ENCODE measurements at regions not wholly inside any gene's neighbourhood (a gene's known extent, or its start where the extent isn't known, plus 50 kb on each side); places are given as distances from the start of the nearest gene placed in this dataset.

- no peak overlapping the region for H3K4me3 ChIP-seq (ENCODE audit: low read depth, low read length)
- TF ChIP-seq CTCF (IDR thresholded peaks at IDR 0.05; ENCODE audit: borderline replicate concordance, insufficient read depth, low read depth, low read length), result no peak
These were observed 253.8 kb upstream of the GBE1 start for GRCh38 chr3:82015241-82015640.

GRCh38 chr3:82012775-82013174, 251.3 kb upstream of the GBE1 start:
- H3K4me3 ChIP-seq (ENCODE audit: low read depth, low read length), result no peak overlapping the region
- TF ChIP-seq CTCF (IDR thresholded peaks at IDR 0.05; ENCODE audit: borderline replicate concordance, insufficient read depth, low read depth, low read length), result 0 out of 2 replicates have a peak, but pooled peaks have one; percentile 7

- no peak for TF ChIP-seq CTCF (IDR thresholded peaks at IDR 0.05; ENCODE audit: borderline replicate concordance, insufficient read depth, low read depth, low read length)
These were observed 249.9 kb upstream of the GBE1 start for GRCh38 chr3:82011336-82011735.

DNA sequence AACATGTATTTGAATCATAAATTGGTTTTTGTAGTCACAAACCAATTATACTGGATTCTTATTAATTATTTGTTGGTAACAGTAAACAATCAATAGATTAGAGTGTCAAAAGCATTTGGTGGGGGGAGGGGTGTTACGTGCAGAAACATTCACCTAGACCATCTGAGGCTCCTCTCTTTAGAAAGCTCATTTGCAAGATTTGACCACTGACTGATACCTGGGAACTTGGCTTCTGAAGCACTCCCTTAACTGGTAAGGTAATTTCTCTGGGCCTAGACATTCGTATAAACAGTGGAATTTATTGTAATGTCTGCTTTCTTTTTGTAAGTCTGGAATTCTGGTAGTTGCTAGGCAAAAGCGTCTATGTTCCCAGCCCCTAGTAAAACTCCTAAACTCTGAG, 243.8 kb upstream of the GBE1 start:
- H3K4me3 ChIP-seq (ENCODE audit: low read depth, low read length), result no peak overlapping the region
- TF ChIP-seq CTCF (IDR thresholded peaks at IDR 0.05; ENCODE audit: borderline replicate concordance, insufficient read depth, low read depth, low read length), result no peak

More at GRCh38 chr3:82011336-82011735, 249.9 kb upstream of the GBE1 start:
- H3K4me3 ChIP-seq (ENCODE audit: low read depth, low read length), result no peak overlapping the region

DNA sequence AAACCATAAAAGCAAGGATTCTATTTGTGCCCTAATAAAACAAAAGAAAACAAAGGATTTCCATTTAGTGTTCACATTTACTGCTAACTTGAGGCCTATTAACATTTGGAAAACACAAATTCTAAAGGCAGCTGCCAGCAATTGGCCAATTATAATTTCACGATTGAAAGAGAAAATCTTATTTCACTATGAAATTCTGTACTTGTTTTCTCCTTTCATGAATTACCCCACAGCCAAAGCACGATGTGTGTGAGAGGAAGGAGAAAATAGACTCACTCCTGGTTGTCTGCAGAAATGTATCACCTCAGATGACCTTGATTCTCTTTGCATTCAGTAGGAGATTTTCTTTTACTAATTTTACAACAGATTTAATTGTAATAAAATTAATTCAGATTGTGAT, 242.8 kb upstream of the GBE1 start:
- H3K4me3 ChIP-seq (ENCODE audit: low read depth, low read length), result no peak overlapping the region

GRCh38 chr3:82002986-82003642, 241.7 kb upstream of the GBE1 start:
- H3K4me3 ChIP-seq (ENCODE audit: low read depth, low read length), result no peak overlapping the region
- TF ChIP-seq CTCF (IDR thresholded peaks at IDR 0.05; ENCODE audit: borderline replicate concordance, insufficient read depth, low read depth, low read length), result no peak

More for the DNA sequence above, 242.8 kb upstream of the GBE1 start:
- no peak for TF ChIP-seq CTCF (IDR thresholded peaks at IDR 0.05; ENCODE audit: borderline replicate concordance, insufficient read depth, low read depth, low read length)

GRCh38 chr3:82002491-82002890, 241.0 kb upstream of the GBE1 start:
- H3K4me3 ChIP-seq (ENCODE audit: low read depth, low read length), result no peak overlapping the region
- no peak for TF ChIP-seq CTCF (IDR thresholded peaks at IDR 0.05; ENCODE audit: borderline replicate concordance, insufficient read depth, low read depth, low read length)

All from GM12875 (cell line).